ENCODE measurements at regions not wholly inside any gene's neighbourhood (a gene's known extent, or its start where the extent isn't known, plus 50 kb on each side); places are given as distances from the start of the nearest gene placed in this dataset.

DNA sequence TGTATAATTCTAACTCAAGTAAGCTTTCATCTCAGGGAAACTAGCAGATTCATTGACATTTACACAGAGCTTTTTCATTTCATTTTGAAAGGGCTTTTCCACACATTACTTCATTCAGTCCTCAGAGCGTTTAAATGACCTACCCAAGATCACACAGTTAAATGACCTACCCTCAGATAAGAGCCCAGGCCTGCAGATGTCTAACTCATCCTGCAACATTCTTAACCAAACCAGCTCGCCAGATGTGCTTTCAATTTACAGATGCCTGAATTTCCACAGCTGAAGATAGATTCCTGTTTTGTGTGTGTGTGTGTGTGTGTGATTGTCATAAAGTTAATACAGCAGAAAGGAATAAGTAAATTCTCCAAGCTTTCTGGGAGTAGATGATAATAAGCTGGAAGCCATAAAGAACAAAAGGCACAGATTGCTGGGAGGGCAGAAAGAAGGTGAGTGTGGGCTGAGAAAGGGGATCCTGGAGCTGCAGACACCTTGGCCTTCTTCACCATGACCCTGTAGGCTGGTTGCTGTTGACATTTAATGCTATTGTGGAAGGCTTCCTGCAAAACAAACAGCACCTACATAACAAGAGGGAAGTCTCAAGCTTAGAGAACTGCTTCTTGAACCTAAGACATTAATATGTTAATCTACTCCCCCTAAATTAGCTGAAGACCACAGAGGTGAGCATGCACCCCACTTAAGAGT lies 489.7 kb upstream of the CELF2 start:
- TF ChIP-seq, protein P1, sequence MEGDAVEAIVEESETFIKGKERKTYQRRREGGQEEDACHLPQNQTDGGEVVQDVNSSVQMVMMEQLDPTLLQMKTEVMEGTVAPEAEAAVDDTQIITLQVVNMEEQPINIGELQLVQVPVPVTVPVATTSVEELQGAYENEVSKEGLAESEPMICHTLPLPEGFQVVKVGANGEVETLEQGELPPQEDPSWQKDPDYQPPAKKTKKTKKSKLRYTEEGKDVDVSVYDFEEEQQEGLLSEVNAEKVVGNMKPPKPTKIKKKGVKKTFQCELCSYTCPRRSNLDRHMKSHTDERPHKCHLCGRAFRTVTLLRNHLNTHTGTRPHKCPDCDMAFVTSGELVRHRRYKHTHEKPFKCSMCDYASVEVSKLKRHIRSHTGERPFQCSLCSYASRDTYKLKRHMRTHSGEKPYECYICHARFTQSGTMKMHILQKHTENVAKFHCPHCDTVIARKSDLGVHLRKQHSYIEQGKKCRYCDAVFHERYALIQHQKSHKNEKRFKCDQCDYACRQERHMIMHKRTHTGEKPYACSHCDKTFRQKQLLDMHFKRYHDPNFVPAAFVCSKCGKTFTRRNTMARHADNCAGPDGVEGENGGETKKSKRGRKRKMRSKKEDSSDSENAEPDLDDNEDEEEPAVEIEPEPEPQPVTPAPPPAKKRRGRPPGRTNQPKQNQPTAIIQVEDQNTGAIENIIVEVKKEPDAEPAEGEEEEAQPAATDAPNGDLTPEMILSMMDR (IDR thresholded peaks at IDR 0.05): no peak
- H3K9me3 Mint-ChIP-seq: no peaks in the 10 kb centered on the region
- CTCF ChIA-PET: no interaction called here

GRCh38 chr10:10528563-10528910 lies 489.1 kb upstream of the CELF2 start:
- Histone ChIP-seq H3K27me3 (ENCODE audit: control insufficient read depth in 1 of 2, insufficient read depth in 2 of 2, low read length in 2 of 2) (no peaks in the 10 kb centered on the region), H3K4me1 (ENCODE audit: insufficient read depth, low read length) (no peaks in the 10 kb centered on the region), H3K4me3 (ENCODE audit: low read length) (no peak overlapping the region), H3K27ac (ENCODE audit: low read depth in 1 of 2, low read length in 2 of 2) (no peak overlapping the region), H3K9me3 (ENCODE audit: control insufficient read depth in 1 of 2, insufficient read depth in 1 of 2, low read length in 2 of 2) (no peaks in the 10 kb centered on the region), H3K36me3 (ENCODE audit: insufficient read depth, low read length) (no peaks in the 10 kb centered on the region)
- Mint-ChIP-seq H3K27me3 (no peaks in the 10 kb centered on the region), H3K36me3 (ENCODE audit: low read depth) (no peaks in the 10 kb centered on the region), H3K9me3 (no peaks in the 10 kb centered on the region), H3K4me3 (no peak overlapping the region), H3K27ac (no peak overlapping the region), H3K4me1 (ENCODE audit: low read depth) (no peaks in the 10 kb centered on the region)
- ATAC-seq (ENCODE audit: poor library complexity) (no peak), DNase-seq (no peak)
- TF ChIP-seq, protein P1 (IDR thresholded peaks at IDR 0.05): no peak
- CTCF ChIA-PET: no interaction called here
- intact Hi-C loops (cut with DNase I, micrococcal nuclease): no loop called here
- POLR2A ChIA-PET: no interaction called here

More for the DNA sequence above, 489.7 kb upstream of the CELF2 start:
- intact Hi-C loops (cut with DNase I, micrococcal nuclease): no loop called here
- Histone ChIP-seq H3K4me3 (ENCODE audit: low read length) (no peak overlapping the region), H3K27me3 (ENCODE audit: control insufficient read depth in 1 of 2, insufficient read depth in 2 of 2, low read length in 2 of 2) (no peaks in the 10 kb centered on the region), H3K27ac (ENCODE audit: low read depth in 1 of 2, low read length in 2 of 2) (no peak overlapping the region), H3K4me1 (ENCODE audit: insufficient read depth, low read length) (no peaks in the 10 kb centered on the region), H3K9me3 (ENCODE audit: control insufficient read depth in 1 of 2, insufficient read depth in 1 of 2, low read length in 2 of 2) (no peaks in the 10 kb centered on the region), H3K36me3 (ENCODE audit: insufficient read depth, low read length) (no peaks in the 10 kb centered on the region)
- DNase-seq: no peak
- Mint-ChIP-seq H3K4me1 (ENCODE audit: low read depth) (no peaks in the 10 kb centered on the region), H3K4me3 (no peak overlapping the region), H3K36me3 (ENCODE audit: low read depth) (no peaks in the 10 kb centered on the region), H3K27me3 (no peaks in the 10 kb centered on the region), H3K27ac (no peak overlapping the region)
- POLR2A ChIA-PET: no interaction called here
- no peak for ATAC-seq (ENCODE audit: poor library complexity)

GRCh38 chr10:10530313-10530712 lies 487.4 kb upstream of the CELF2 start:
- H3K4me1 ChIP-seq (ENCODE audit: insufficient read depth, low read length): no peaks in the 10 kb centered on the region
- no peaks in the 10 kb centered on the region for H3K27me3 ChIP-seq (ENCODE audit: control insufficient read depth in 1 of 2, insufficient read depth in 2 of 2, low read length in 2 of 2)
- ATAC-seq (ENCODE audit: poor library complexity): no peak
- no peaks in the 10 kb centered on the region for H3K27me3 Mint-ChIP-seq
- H3K9me3 ChIP-seq (ENCODE audit: control insufficient read depth in 1 of 2, insufficient read depth in 1 of 2, low read length in 2 of 2): no peaks in the 10 kb centered on the region
- H3K36me3 Mint-ChIP-seq (ENCODE audit: low read depth): no peaks in the 10 kb centered on the region
- ChIA-PET POLR2A (no interaction called here), CTCF (no interaction called here)
- no peaks in the 10 kb centered on the region for H3K9me3 Mint-ChIP-seq
- no peak overlapping the region for H3K4me3 Mint-ChIP-seq
- DNase-seq: no peak
- no peak overlapping the region for H3K27ac Mint-ChIP-seq
- H3K4me3 ChIP-seq (ENCODE audit: low read length): no peak overlapping the region
- intact Hi-C loops (cut with DNase I, micrococcal nuclease): no loop called here
- no peak overlapping the region for H3K27ac ChIP-seq (ENCODE audit: low read depth in 1 of 2, low read length in 2 of 2)
- H3K4me1 Mint-ChIP-seq (ENCODE audit: low read depth): no peaks in the 10 kb centered on the region
- no peaks in the 10 kb centered on the region for H3K36me3 ChIP-seq (ENCODE audit: insufficient read depth, low read length)
- TF ChIP-seq, protein P1 (IDR thresholded peaks at IDR 0.05): no peak

Measured in CD4-positive, alpha-beta T cell (primary cell).